ENCODE measurements at regions not wholly inside any gene's neighbourhood (a gene's known extent, or its start where the extent isn't known, plus 50 kb on each side); places are given as distances from the start of the nearest gene placed in this dataset.
"Not testable (repeated sequence)": the region's sequence is repeated elsewhere in the genome, so short reads cannot be mapped to it uniquely, and the experiment has no call there.

GRCh38 chr3:23116081-23116837, 86.9 kb upstream of the UBE2E2 start:
- no peak for DNase-seq

- DNase-seq = no peak
These were observed 85.3 kb upstream of the UBE2E2 start for GRCh38 chr3:23117856-23118255.

GRCh38 chr3:23127196-23127595, 75.9 kb upstream of the UBE2E2 start:
- DNase-seq = no peak

- no peak for DNase-seq
These were observed 74.5 kb upstream of the UBE2E2 start for GRCh38 chr3:23128655-23129054.

- DNase-seq = no peak
These were observed 74.0 kb upstream of the UBE2E2 start for GRCh38 chr3:23129117-23129516.

GRCh38 chr3:23129817-23130216, 73.3 kb upstream of the UBE2E2 start:
- DNase-seq = no peak

- no peak for DNase-seq
These were observed 72.7 kb upstream of the UBE2E2 start for GRCh38 chr3:23130406-23130805.

- DNase-seq = no peak
These were observed 67.9 kb upstream of the UBE2E2 start for GRCh38 chr3:23135026-23135785.

GRCh38 chr3:23136054-23136453, 67.1 kb upstream of the UBE2E2 start:
- DNase-seq = no peak

- not testable (repeated sequence) for DNase-seq
These were observed 59.1 kb upstream of the UBE2E2 start for GRCh38 chr3:23144051-23144450.

- no peak for DNase-seq
These were observed 57.0 kb upstream of the UBE2E2 start for GRCh38 chr3:23146163-23146562.

GRCh38 chr3:23152989-23153388, 50.1 kb upstream of the UBE2E2 start:
- peak in 1 of 2 experiments; percentile 5 for DNase-seq

Data from NCI-H524 (cell line).